B cell (primary cell): ENCODE measurements at regions not wholly inside any gene's neighbourhood (a gene's known extent, or its start where the extent isn't known, plus 50 kb on each side); places are given as distances from the start of the nearest gene placed in this dataset.

Experiments used
- ATAC-seq: fragments of 200-7000 bp; cut with Tn5 transposase; one replicate; pipeline ENCODE4 v1.10.0; 2021; ENCODE audit warnings: low read depth, mild to moderate bottlenecking, moderate number of reproducible peaks, moderate library complexity
- CTCF ChIA-PET: fragments of 350-600 bp; sonication (Branson Sonifier 250); formaldehyde crosslinking; loops from one replicate; lab custom pipeline; 2021; ENCODE audit warnings: antibody characterized with exemption, inconsistent platforms; lab: Charles Lee
- POLR2A ChIA-PET: fragments of 350-600 bp; sonication (Branson Sonifier 250); formaldehyde crosslinking; loops from one replicate; lab custom pipeline; 2021; ENCODE audit warnings: antibody characterized with exemption; lab: Charles Lee
- DNase-seq: peaks from one replicate; pipeline ENCODE4 v3.0.0; 2013
- H2AFZ ChIP-seq: 2 replicates; pipeline ENCODE4 v1.6.1; 2012; ENCODE audit warnings: mild to moderate bottlenecking, low read depth, low read length; ENCODE audit not compliant: insufficient read depth, poor library complexity, severe bottlenecking
- H3K27ac ChIP-seq, 2 donors: 1 replicate in 1 of 2; 2 replicates in 1 of 2; pipeline ENCODE4 v1.5.1; 2012 to 2013; ENCODE audit warnings: low read length in 2 of 2, mild to moderate bottlenecking in 2 of 2, moderate library complexity in 1 of 2
- H3K27me3 ChIP-seq, 4 experiments: fragments of 200-600 bp in 1 of 4; sonication (generic) in 1 of 4; replicated peaks in 1 of 4; 1 replicate in 2 of 4; 2 replicates in 2 of 4; pipeline versions ENCODE4 v1.6.1 to v1.7.0; 2013 to 2016; ENCODE audit warnings: low read length in 3 of 4, mild to moderate bottlenecking in 2 of 4, mixed read lengths in 1 of 4, moderate library complexity in 1 of 4; ENCODE audit not compliant: insufficient read depth in 4 of 4, control insufficient read depth in 3 of 4; ENCODE audit errors: control extremely low read depth in 1 of 4
- H3K36me3 ChIP-seq, 2 experiments: replicated peaks in 1 of 2; 1 replicate in 1 of 2; 2 replicates in 1 of 2; pipeline versions ENCODE4 v1.6.1 to v1.7.1; 2013; ENCODE audit warnings: low read length in 1 of 2; ENCODE audit not compliant: insufficient read depth in 2 of 2, control insufficient read depth in 1 of 2; ENCODE audit errors: control extremely low read depth in 1 of 2, extremely low read depth in 1 of 2
- H3K4me1 ChIP-seq, 2 donors: fragments of 200-600 bp in 1 of 2; sonication (generic) in 1 of 2; 1 replicate in 1 of 2; 2 replicates in 1 of 2; pipeline versions ENCODE4 v1.5.1 to v1.6.1; 2013 to 2017; ENCODE audit warnings: low read length in 2 of 2; ENCODE audit not compliant: control insufficient read depth in 2 of 2, insufficient read depth in 2 of 2
- H3K4me2 ChIP-seq: replicated peaks from 2 replicates; pipeline ENCODE3; 2012; ENCODE audit warnings: mild to moderate bottlenecking, low read depth, low read length; ENCODE audit not compliant: poor library complexity, severe bottlenecking
- H3K4me3 ChIP-seq, 5 experiments: fragments of 200-600 bp in 1 of 5; sonication (generic) in 1 of 5; 1 replicate in 3 of 5; 2 replicates in 2 of 5; pipeline versions ENCODE4 v1.5.1 to v1.7.0; 2011 to 2016; ENCODE audit warnings: low read length in 4 of 5, mild to moderate bottlenecking in 4 of 5, low read depth in 2 of 5, control low read depth in 1 of 5, moderate library complexity in 1 of 5; ENCODE audit not compliant: insufficient read depth in 1 of 5; ENCODE audit errors: control extremely low read depth in 1 of 5, extremely low read depth in 1 of 5
- H3K79me2 ChIP-seq: fragments of 200-600 bp; sonication (generic); one replicate; pipeline ENCODE4 v1.6.0; 2016; ENCODE audit warnings: low read length; ENCODE audit not compliant: control insufficient read depth, insufficient read depth
- H3K9ac ChIP-seq: fragments of 200-600 bp; sonication (generic); 2 replicates; pipeline ENCODE4 v1.6.1; 2017; ENCODE audit warnings: mild to moderate bottlenecking, low read length, moderate library complexity
- H3K9me3 ChIP-seq, 3 donors: one replicate each; pipeline versions ENCODE4 v1.6.1 to v1.7.1; 2013; ENCODE audit warnings: low read length in 2 of 3; ENCODE audit not compliant: control insufficient read depth in 2 of 3, insufficient read depth in 1 of 3; ENCODE audit errors: control extremely low read depth in 1 of 3
- H4K20me1 ChIP-seq: 2 replicates; pipeline ENCODE4 v1.6.0; 2012; ENCODE audit warnings: mild to moderate bottlenecking, low read length; ENCODE audit not compliant: insufficient read depth, control insufficient read depth, poor library complexity, severe bottlenecking
- H3K27ac Mint-ChIP-seq: one replicate; pipeline ENCODE4 v1.8.0; 2021; ENCODE audit warnings: mixed read lengths
- H3K27me3 Mint-ChIP-seq: one replicate; pipeline ENCODE4 v1.8.0; 2021; ENCODE audit warnings: mixed read lengths
- H3K4me1 Mint-ChIP-seq: one replicate; pipeline ENCODE4 v1.8.0; 2021; ENCODE audit warnings: mixed read lengths
- H3K4me3 Mint-ChIP-seq: one replicate; pipeline ENCODE4 v1.8.0; 2021; ENCODE audit warnings: mixed read lengths
- H3K9me3 Mint-ChIP-seq: one replicate; pipeline ENCODE4 v1.8.0; 2022; ENCODE audit warnings: mixed read lengths; ENCODE audit not compliant: insufficient read depth
- CTCF ChIP-seq: fragments of 200-600 bp; IDR thresholded peaks from one replicate; pipeline ENCODE4 v1.8.0; 2022; ENCODE audit warnings: antibody characterized with exemption, mild to moderate bottlenecking
- EZH2 ChIP-seq: IDR thresholded peaks from 2 replicates; pipeline ENCODE4 v1.6.1; 2012; ENCODE audit warnings: borderline replicate concordance, low read depth, mild to moderate bottlenecking, moderate library complexity, low read length; ENCODE audit not compliant: insufficient read depth, poor library complexity, severe bottlenecking
- WGBS: methylation state at CpG from one replicate; pipeline ENCODE4 v1.1.5; 2013; ENCODE audit warnings: missing lambda C conversion rate; ENCODE audit not compliant: insufficient coverage; 5-methylcytosine and 5-hydroxymethylcytosine counted together
- intact Hi-C: fragments of 100-400 bp; cut with micrococcal nuclease; formaldehyde crosslinking; loops from one replicate; pipeline ENCODE4 v1.10.0; 2022

DNA sequence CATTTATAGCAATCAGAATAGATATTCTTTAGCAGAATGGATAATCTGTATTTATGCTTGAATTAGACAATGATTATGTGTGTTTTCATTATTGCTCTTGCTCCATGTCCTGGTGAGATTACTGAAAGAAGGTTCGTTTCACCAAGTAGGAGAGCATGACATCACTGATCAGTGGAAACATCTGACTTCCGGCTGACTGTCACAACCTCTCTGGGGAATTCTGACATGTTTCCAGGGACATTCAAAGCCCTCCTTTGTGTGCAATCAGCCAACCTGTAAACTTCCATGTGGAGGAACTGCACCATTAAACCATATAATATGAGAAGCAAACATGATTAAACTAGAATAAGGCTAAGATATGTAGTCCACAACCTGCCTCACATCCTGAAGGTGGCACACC is 424.8 kb upstream of the ADGRL4 start:
- H3K4me1 ChIP-seq, result no peaks in the 10 kb centered on the region
- H3K4me1 Mint-ChIP-seq, result no peaks in the 10 kb centered on the region
- H3K27ac ChIP-seq, result no peak overlapping the region
- POLR2A ChIA-PET, result no interaction called here
- ATAC-seq (no peak), DNase-seq (no peak)
- intact Hi-C loops, result no loop called here
- WGBS, result no CpG with 5 or more reads among the region's 2 CpGs
- TF ChIP-seq CTCF (no peak), EZH2 (no peak)
- no peak overlapping the region for H3K4me2 ChIP-seq
- H2AFZ ChIP-seq, result no peak overlapping the region
- no peaks in the 10 kb centered on the region for H3K27me3 ChIP-seq
- H3K9me3 Mint-ChIP-seq, result no peaks in the 10 kb centered on the region
- H3K4me3 Mint-ChIP-seq, result no peak overlapping the region
- H3K27me3 Mint-ChIP-seq, result no peaks in the 10 kb centered on the region
- no peaks in the 10 kb centered on the region for H3K79me2 ChIP-seq
- CTCF ChIA-PET, result no interaction called here
- no peaks in the 10 kb centered on the region for H3K36me3 ChIP-seq
- no peak overlapping the region for H3K9ac ChIP-seq
- no peaks in the 10 kb centered on the region for H4K20me1 ChIP-seq
- no peak overlapping the region for H3K27ac Mint-ChIP-seq
- no peaks in the 10 kb centered on the region for H3K9me3 ChIP-seq
- H3K4me3 ChIP-seq, result no peak overlapping the region

DNA sequence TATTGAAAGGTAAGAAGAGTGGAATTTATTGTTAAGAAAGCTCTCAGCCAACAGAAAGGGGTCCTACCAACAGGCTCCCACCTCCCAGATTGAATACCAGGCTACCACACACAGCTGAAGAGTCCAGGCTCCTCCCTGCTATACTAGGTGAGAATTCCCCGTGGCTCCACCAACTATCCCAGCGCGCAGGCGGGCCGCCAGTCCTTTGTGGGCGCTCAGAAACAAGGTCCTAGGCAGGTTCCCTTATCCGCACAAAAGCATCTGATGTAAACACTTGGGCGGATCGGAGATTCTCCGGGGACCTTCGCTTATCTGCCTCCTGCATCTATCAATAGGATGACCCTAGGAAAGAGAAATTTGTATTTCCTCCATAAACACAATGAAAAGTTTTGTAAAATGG is 423.9 kb upstream of the ADGRL4 start:
- H3K9me3 ChIP-seq, result no peaks in the 10 kb centered on the region
- H3K27ac ChIP-seq, result no peak overlapping the region
- H3K9me3 Mint-ChIP-seq, result no peaks in the 10 kb centered on the region
- no peaks in the 10 kb centered on the region for H4K20me1 ChIP-seq
- no peaks in the 10 kb centered on the region for H3K27me3 Mint-ChIP-seq
- no peaks in the 10 kb centered on the region for H3K4me1 Mint-ChIP-seq
- H3K36me3 ChIP-seq, result no peaks in the 10 kb centered on the region
- no peak overlapping the region for H3K27ac Mint-ChIP-seq
- DNase-seq (no peak), ATAC-seq (no peak)
- no peak overlapping the region for H3K9ac ChIP-seq
- TF ChIP-seq EZH2 (no peak), CTCF (no peak)
- H3K4me3 ChIP-seq, result no peak overlapping the region
- no peaks in the 10 kb centered on the region for H3K4me1 ChIP-seq
- no peak overlapping the region for H3K4me3 Mint-ChIP-seq
- no peaks in the 10 kb centered on the region for H3K27me3 ChIP-seq
- 87% methylated on average over 7 of the region's 11 CpGs for WGBS
- intact Hi-C loops, result no loop called here
- POLR2A ChIA-PET, result no interaction called here
- H2AFZ ChIP-seq, result no peak overlapping the region
- no peaks in the 10 kb centered on the region for H3K79me2 ChIP-seq
- no peak overlapping the region for H3K4me2 ChIP-seq
- CTCF ChIA-PET, result no interaction called here
